Small intestine (tissue), 7 donors: ENCODE measurements at regions not wholly inside any gene's neighbourhood (a gene's known extent, or its start where the extent isn't known, plus 50 kb on each side); places are given as distances from the start of the nearest gene placed in this dataset.
A peak's percentile ranks its signal among the peaks of the same experiment; 100 is the strongest.

Experiments
- DNase-seq, 2 donors: peaks; one replicate each; pipeline versions ENCODE4 v3.0.0 to v3.0.0-alpha.2; 2013
- FAIRE-seq: peaks from 2 replicates; lab custom pipeline; 2012; peaks lifted over from hg19 to GRCh38; lab: Jason Lieb, UNC
- H3K27ac ChIP-seq, 3 donors: one replicate each; pipeline ENCODE4 v1.5.1; 2013; ENCODE audit warnings: low read length in 2 of 3, mild to moderate bottlenecking in 2 of 3, control low read depth in 1 of 3, inconsistent platforms in 1 of 3, low read depth in 1 of 3, moderate library complexity in 1 of 3
- H3K27me3 ChIP-seq, 3 donors: one replicate each; pipeline ENCODE4 v1.6.1; 2013; ENCODE audit warnings: low read length in 3 of 3, inconsistent platforms in 1 of 3; ENCODE audit not compliant: control insufficient read depth in 3 of 3, insufficient read depth in 3 of 3
- H3K36me3 ChIP-seq, 3 donors: one replicate each; pipeline ENCODE4 v1.6.1; 2013; ENCODE audit warnings: low read length in 3 of 3, inconsistent platforms in 1 of 3, low read depth in 1 of 3, mild to moderate bottlenecking in 1 of 3, moderate library complexity in 1 of 3; ENCODE audit not compliant: control insufficient read depth in 3 of 3, insufficient read depth in 2 of 3
- H3K4me1 ChIP-seq, 3 donors: one replicate each; pipeline ENCODE4 v1.6.1; 2013; ENCODE audit warnings: low read length in 2 of 3, inconsistent platforms in 1 of 3, low read depth in 1 of 3, mild to moderate bottlenecking in 1 of 3, moderate library complexity in 1 of 3; ENCODE audit not compliant: control insufficient read depth in 3 of 3, insufficient read depth in 2 of 3
- H3K4me3 ChIP-seq, 3 donors: one replicate each; pipeline ENCODE4 v1.5.1; 2013; ENCODE audit warnings: low read length in 3 of 3, control low read depth in 1 of 3, inconsistent platforms in 1 of 3, low read depth in 1 of 3, mild to moderate bottlenecking in 1 of 3, moderate library complexity in 1 of 3
- H3K9me3 ChIP-seq, 2 donors: one replicate each; pipeline ENCODE4 v1.6.1; 2013; ENCODE audit warnings: low read depth in 1 of 2, low read length in 1 of 2; ENCODE audit not compliant: control insufficient read depth in 2 of 2, insufficient read depth in 1 of 2
- WGBS, 3 donors: extraction: QIAGEN DNeasy Blood & Tissue Kit; methylation state at CpG; one replicate each; pipeline ENCODE4 v1.1.7; 2013; 5-methylcytosine and 5-hydroxymethylcytosine counted together
- donor health status: healthy with polysubstance abuse.
- donor health status: control.
- donor health status: control.
- donor health status: Bipolar disorder and iron deficiency.
- donor health status: healthy.

GRCh38 chr22:47842119-47842518 lies 1079.7 kb downstream of the TBC1D22A start:
- Histone ChIP-seq H3K9me3 (no peaks in the 10 kb centered on the region), H3K27me3 (no peaks in the 10 kb centered on the region), H3K4me1 (no peaks in the 10 kb centered on the region), H3K36me3 (no peaks in the 10 kb centered on the region), H3K4me3 (no peak overlapping the region), H3K27ac (no peak overlapping the region)
- FAIRE-seq: no peak
- no peak for DNase-seq
- 56 to 65% (median 59%) methylated on average over 9 to 10 of the region's 10 CpGs for WGBS, 3 donors

GRCh38 chr22:47841156-47841555 lies 1078.7 kb downstream of the TBC1D22A start:
- Histone ChIP-seq H3K4me3 (no peak overlapping the region), H3K36me3 (no peaks in the 10 kb centered on the region), H3K27ac (no peak overlapping the region), H3K4me1 (no peaks in the 10 kb centered on the region), H3K27me3 (no peaks in the 10 kb centered on the region), H3K9me3 (no peaks in the 10 kb centered on the region)
- FAIRE-seq: no peak
- DNase-seq: no peak
- 47 to 63% (median 48%) methylated on average over 3 of the region's 3 CpGs for WGBS, 3 donors

- H3K9me3 ChIP-seq: no peaks in the 10 kb centered on the region
- H3K4me1 ChIP-seq: no peaks in the 10 kb centered on the region
- 73 to 85% (median 80%) methylated on average over 13 of the region's 13 CpGs for WGBS, 3 donors
- DNase-seq (no peak), FAIRE-seq (no peak)
- H3K27ac ChIP-seq: no peak overlapping the region
- no peaks in the 10 kb centered on the region for H3K36me3 ChIP-seq
- H3K27me3 ChIP-seq: no peaks in the 10 kb centered on the region
- no peak overlapping the region for H3K4me3 ChIP-seq
These were observed 1077.3 kb downstream of the TBC1D22A start for GRCh38 chr22:47839595-47840227.

GRCh38 chr22:47837703-47838102 lies 1075.3 kb downstream of the TBC1D22A start:
- DNase-seq: peak in 1 of 2 donors; percentile 16
- no peak overlapping the region for H3K27ac ChIP-seq
- WGBS, 3 donors: 46 to 65% (median 47%) methylated on average over 3 of the region's 3 CpGs

GRCh38 chr22:47836957-47837356 lies 1074.5 kb downstream of the TBC1D22A start:
- WGBS, 3 donors: 69 to 91% (median 81%) methylated on average over 2 of the region's 2 CpGs
- FAIRE-seq (no peak), DNase-seq (no peak)
- Histone ChIP-seq H3K4me3 (no peak overlapping the region), H3K4me1 (no peaks in the 10 kb centered on the region), H3K9me3 (no peaks in the 10 kb centered on the region), H3K27me3 (no peaks in the 10 kb centered on the region), H3K36me3 (no peaks in the 10 kb centered on the region), H3K27ac (no peak overlapping the region)

More at GRCh38 chr22:47837703-47838102, 1075.3 kb downstream of the TBC1D22A start:
- Histone ChIP-seq H3K9me3 (no peaks in the 10 kb centered on the region), H3K4me3 (no peak overlapping the region), H3K36me3 (no peaks in the 10 kb centered on the region), H3K4me1 (no peaks in the 10 kb centered on the region), H3K27me3 (no peaks in the 10 kb centered on the region)
- no peak for FAIRE-seq

- Histone ChIP-seq H3K9me3 (no peaks in the 10 kb centered on the region), H3K27me3 (no peaks in the 10 kb centered on the region), H3K27ac (no peak overlapping the region), H3K4me3 (no peak overlapping the region), H3K36me3 (no peaks in the 10 kb centered on the region), H3K4me1 (no peaks in the 10 kb centered on the region)
- FAIRE-seq (no peak), DNase-seq (no peak)
- WGBS, 3 donors: 44 to 46% (median 45%) methylated on average over 7 of the region's 7 CpGs
These were observed 1073.3 kb downstream of the TBC1D22A start for GRCh38 chr22:47835726-47836125.

- no peaks in the 10 kb centered on the region for H3K9me3 ChIP-seq
- WGBS, 3 donors: 40 to 67% (median 44%) methylated on average over 6 of the region's 6 CpGs
- H3K27me3 ChIP-seq: no peaks in the 10 kb centered on the region
- H3K4me3 ChIP-seq: no peak overlapping the region
- no peak for FAIRE-seq
- no peaks in the 10 kb centered on the region for H3K36me3 ChIP-seq
- DNase-seq: no peak
- H3K4me1 ChIP-seq: no peaks in the 10 kb centered on the region
- no peak overlapping the region for H3K27ac ChIP-seq
These were observed 1063.6 kb downstream of the TBC1D22A start for GRCh38 chr22:47826016-47826415.

- WGBS, 3 donors: 85 to 90% (median 87%) methylated on average over 3 of the region's 3 CpGs
- FAIRE-seq: no peak
These were observed 1060.0 kb downstream of the TBC1D22A start for GRCh38 chr22:47822422-47822821.

GRCh38 chr22:47818496-47818895 lies 1056.0 kb downstream of the TBC1D22A start:
- H3K4me3 ChIP-seq: no peak overlapping the region
- DNase-seq (no peak), FAIRE-seq (no peak)
- H3K9me3 ChIP-seq: peaks cover 0 to 6% of the 10 kb centered on the region in 2 donors
- 72 to 91% (median 79%) methylated on average over 9 of the region's 9 CpGs for WGBS, 3 donors
- no peaks in the 10 kb centered on the region for H3K4me1 ChIP-seq
- H3K27ac ChIP-seq: no peak overlapping the region
- H3K36me3 ChIP-seq: no peaks in the 10 kb centered on the region
- H3K27me3 ChIP-seq: no peaks in the 10 kb centered on the region

More at GRCh38 chr22:47822422-47822821, 1060.0 kb downstream of the TBC1D22A start:
- Histone ChIP-seq H3K27me3 (no peaks in the 10 kb centered on the region), H3K4me3 (no peak overlapping the region), H3K4me1 (no peaks in the 10 kb centered on the region), H3K27ac (no peak overlapping the region), H3K36me3 (no peaks in the 10 kb centered on the region), H3K9me3 (peaks cover 0 to 4% of the 10 kb centered on the region in 2 donors)
- DNase-seq: no peak
